Activated CD8-positive, alpha-beta memory T cell treated with anti-CD3 and anti-CD28 coated beads for 48 hours (primary cell): ENCODE measurements at regions not wholly inside any gene's neighbourhood (a gene's known extent, or its start where the extent isn't known, plus 50 kb on each side); places are given as distances from the start of the nearest gene placed in this dataset.

Experiments used
- DNase-seq, 3 experiments: peaks; one replicate each; pipeline ENCODE4 v3.0.0-alpha.2; 2020; ENCODE audit warnings: low read depth in 2 of 3, low spot score in 2 of 3

- no peak for DNase-seq
Observed at GRCh38 chr12:24175284-24175683, 225.8 kb upstream of the SOX5 start.

DNA sequence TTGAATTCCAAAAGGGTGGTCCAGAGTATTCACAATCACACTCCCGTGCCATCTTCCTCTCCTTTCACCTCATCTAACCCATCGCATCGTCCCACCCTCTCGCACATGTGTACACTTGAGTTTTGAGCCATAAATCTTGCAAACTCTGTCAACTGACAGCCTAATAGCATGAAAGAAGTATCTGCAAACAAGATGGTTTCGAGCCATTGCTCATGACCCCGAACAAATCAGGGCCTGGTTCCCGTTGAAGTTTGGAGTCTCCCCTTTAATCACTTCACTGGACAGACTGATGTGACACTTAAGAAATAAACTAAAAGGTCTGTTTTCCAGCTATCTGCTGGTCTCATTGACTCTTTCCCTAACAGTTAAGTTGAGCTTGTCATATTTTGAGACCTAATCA is 223.6 kb upstream of the SOX5 start:
- DNase-seq, result no peak

GRCh38 chr12:24172773-24173066 is 223.2 kb upstream of the SOX5 start:
- DNase-seq, result no peak

- DNase-seq, result no peak
Observed at GRCh38 chr12:24172031-24172772, 222.7 kb upstream of the SOX5 start.

- no peak for DNase-seq
Observed at GRCh38 chr12:24155042-24155441, 205.6 kb upstream of the SOX5 start.

- DNase-seq, result no peak
Observed at GRCh38 chr12:24153079-24153478, 203.6 kb upstream of the SOX5 start.

- no peak for DNase-seq
Observed at GRCh38 chr12:24152270-24152669, 202.8 kb upstream of the SOX5 start.

- no peak for DNase-seq
Observed at GRCh38 chr12:24143928-24144327, 194.5 kb upstream of the SOX5 start.

DNA sequence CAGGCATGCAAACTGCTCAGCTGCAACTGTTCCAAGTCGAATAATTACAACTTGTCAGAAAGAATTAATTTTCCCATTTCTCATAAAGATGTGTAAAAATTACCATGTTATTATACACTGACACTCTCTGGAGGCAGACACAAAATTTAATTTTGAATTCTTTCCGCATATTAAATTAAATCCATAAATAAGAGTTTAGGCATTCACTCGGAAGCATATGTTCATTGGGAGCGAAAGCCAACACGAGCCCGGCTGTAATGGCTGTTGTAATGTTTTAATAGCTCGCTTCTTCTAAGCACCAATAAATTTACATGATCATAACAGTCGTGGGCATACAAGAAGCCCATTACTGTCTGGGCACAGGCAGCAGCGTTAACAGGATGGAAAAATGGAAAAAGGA is 189.6 kb upstream of the SOX5 start:
- no peak for DNase-seq

GRCh38 chr12:24138041-24138440 is 188.6 kb upstream of the SOX5 start:
- DNase-seq, result no peak

DNA sequence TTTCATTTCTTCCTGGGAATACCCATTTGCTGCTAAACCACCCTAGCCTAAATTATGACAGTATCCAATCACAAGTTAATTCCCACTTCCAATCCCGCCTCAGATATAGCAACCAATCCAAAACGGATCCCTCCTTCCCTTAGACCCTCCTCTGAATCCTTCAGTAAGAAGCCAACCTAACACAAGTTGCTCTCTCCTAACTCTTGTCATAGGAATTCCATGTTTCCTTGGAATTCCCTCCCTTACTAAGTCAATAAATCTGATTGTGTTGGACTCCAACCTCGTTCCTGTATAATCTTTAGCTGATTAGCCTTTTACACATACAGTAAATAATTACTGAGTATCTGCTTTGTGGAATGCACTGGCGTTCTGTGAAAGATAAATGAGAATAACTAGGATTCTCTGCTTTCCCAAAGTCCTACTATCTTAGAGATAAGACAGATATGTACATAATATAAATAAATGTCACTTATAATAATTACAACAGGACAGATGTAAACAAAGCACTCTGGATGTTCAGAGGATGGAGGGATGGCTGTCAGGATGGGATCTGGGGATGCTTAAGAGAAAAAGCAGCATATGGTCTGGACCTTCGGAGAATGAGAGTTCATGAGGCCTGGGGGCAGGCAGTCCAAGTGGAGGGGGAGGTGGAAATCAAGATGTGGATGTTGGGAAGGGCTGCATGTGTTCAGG is 185.8 kb upstream of the SOX5 start:
- DNase-seq, result no peak

DNA sequence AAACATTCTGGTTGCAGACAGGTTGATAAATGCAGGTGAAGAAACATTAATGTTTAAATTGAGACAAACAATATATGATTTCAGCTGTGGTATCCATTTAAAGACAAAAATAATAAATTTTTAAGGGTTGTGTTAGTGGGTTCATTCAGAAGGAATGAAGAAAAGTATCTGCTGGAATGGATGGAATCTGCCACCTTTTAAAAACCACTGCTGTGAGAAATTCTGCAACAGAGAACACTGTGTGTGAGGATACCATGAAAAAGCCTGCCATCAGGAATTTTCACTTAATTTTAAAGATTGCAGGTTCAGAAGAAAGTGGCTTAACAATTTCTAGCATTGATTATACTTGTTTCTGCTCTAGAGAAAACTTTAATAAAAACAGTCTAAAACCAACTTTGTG is 184.6 kb upstream of the SOX5 start:
- no peak for DNase-seq

- DNase-seq, result no peak
Observed at GRCh38 chr12:24133384-24133783, 183.9 kb upstream of the SOX5 start.

- DNase-seq, result no peak
Observed at GRCh38 chr12:24127919-24128721, 178.7 kb upstream of the SOX5 start.

DNA sequence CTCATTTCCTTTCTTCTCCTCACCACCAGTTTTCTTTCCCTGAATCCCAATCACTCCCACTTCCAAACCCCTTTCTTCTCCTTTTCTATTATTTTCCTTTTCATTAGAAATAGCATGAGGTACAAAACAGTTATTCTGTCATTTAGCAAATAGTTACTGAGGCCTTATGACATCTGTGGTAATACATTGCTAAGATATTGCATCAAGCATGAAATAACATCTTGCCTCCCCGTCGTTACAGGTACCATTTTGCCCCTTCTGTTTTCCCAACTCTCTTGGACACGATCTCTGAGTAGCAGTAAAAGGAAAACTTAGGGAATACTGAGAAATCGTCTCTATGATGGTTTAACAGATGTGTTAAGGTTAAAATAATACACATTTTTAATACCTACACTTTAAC is 175.8 kb upstream of the SOX5 start:
- no peak for DNase-seq

- no peak for DNase-seq
Observed at GRCh38 chr12:24121911-24122310, 172.4 kb upstream of the SOX5 start.

- no peak for DNase-seq
Observed at GRCh38 chr12:24118668-24119067, 169.2 kb upstream of the SOX5 start.

DNA sequence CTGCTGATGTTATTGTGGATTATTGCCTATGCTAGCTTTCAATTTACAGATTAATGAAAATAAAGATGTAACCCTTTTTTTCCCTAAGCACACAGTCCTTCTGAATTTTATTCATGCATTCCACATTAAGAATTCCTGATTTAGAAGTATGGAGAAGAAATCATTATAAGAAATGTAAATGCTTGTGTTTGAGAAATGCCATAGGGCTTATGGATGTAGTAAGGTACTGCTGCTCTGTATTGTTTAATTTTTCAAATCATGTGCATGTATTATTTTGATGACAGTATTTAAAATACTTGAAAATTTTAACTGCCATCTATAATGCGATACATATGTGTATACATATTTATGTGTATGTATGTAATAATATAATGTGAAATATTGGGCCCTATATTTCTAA is 167.1 kb upstream of the SOX5 start:
- no peak for DNase-seq

GRCh38 chr12:24113701-24114100 is 164.2 kb upstream of the SOX5 start:
- DNase-seq, result no peak

GRCh38 chr12:24111616-24112015 is 162.1 kb upstream of the SOX5 start:
- DNase-seq, result no peak

DNA sequence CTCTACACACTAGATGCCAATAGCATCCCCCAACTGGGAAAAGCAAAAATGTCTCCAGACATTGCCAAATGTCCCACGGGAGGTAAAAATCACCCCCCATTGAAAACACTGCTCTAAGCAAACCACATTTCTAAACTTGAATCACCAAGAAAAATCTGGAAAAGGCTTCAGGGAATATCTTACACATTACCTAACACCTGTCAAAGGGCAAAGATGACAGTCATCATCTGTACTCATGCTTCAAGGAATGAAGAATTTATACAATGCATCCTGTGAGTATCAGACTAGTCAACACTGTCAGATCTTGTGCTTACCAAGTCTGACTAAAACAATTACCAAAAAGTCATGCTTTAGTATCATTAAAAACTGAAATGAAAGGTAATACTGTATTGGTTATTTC is 161.6 kb upstream of the SOX5 start:
- no peak for DNase-seq

DNA sequence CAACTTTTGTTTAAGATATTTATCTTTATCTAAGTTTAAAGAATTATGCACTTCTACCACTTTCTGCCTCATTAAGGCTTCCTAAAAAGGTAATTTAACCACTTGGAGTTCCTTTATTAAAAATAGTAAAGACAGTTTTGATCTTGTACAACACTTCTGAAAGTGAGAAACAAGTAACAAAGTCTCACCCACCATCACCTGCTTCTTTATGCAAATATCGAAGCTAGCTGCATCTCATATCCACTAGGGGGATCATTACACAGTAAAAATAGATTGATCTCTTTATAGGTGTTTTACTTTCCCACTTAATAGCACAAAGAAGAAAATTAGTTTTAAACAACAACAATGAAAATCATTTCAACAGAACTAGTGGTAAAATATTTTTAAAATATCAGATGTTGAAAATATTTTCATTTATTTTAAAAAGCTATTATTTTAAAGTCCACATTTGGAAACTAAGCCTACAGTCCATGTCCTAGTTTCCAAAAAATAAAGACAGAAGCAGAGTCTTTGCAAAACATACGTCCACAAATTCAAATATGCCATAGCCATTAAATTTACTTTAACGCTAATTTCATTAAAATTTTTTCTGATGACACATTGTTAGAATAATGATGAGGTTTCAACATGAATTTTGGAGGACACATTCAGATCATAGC is 160.0 kb upstream of the SOX5 start:
- DNase-seq, result no peak
